Gastroesophageal sphincter (tissue), 2 donors: ENCODE measurements at regions not wholly inside any gene's neighbourhood (a gene's known extent, or its start where the extent isn't known, plus 50 kb on each side); places are given as distances from the start of the nearest gene placed in this dataset.

ENCODE experiments used
- POLR2A ChIP-seq, 2 donors: fragments of 450-650 bp; IDR thresholded peaks; one replicate each; pipeline ENCODE4 v1.6.1; 2017; ENCODE audit warnings: antibody characterized with exemption in 2 of 2, mild to moderate bottlenecking in 2 of 2, moderate library complexity in 1 of 2
- POLR2AphosphoS5 ChIP-seq: sonication (generic); formaldehyde crosslinking; IDR thresholded peaks from one replicate; pipeline ENCODE4 v1.6.1; 2017; ENCODE audit warnings: antibody characterized with exemption

GRCh38 chr1:55673416-55673815 is 458.3 kb upstream of the USP24 start:
- TF ChIP-seq POLR2A (IDR thresholded peaks at IDR 0.05) (no peak), POLR2AphosphoS5 (no peak)
